ENCODE measurements at regions not wholly inside any gene's neighbourhood (a gene's known extent, or its start where the extent isn't known, plus 50 kb on each side); places are given as distances from the start of the nearest gene placed in this dataset.
"Not testable (repeated sequence)": the region's sequence is repeated elsewhere in the genome, so short reads cannot be mapped to it uniquely, and the experiment has no call there.

DNA sequence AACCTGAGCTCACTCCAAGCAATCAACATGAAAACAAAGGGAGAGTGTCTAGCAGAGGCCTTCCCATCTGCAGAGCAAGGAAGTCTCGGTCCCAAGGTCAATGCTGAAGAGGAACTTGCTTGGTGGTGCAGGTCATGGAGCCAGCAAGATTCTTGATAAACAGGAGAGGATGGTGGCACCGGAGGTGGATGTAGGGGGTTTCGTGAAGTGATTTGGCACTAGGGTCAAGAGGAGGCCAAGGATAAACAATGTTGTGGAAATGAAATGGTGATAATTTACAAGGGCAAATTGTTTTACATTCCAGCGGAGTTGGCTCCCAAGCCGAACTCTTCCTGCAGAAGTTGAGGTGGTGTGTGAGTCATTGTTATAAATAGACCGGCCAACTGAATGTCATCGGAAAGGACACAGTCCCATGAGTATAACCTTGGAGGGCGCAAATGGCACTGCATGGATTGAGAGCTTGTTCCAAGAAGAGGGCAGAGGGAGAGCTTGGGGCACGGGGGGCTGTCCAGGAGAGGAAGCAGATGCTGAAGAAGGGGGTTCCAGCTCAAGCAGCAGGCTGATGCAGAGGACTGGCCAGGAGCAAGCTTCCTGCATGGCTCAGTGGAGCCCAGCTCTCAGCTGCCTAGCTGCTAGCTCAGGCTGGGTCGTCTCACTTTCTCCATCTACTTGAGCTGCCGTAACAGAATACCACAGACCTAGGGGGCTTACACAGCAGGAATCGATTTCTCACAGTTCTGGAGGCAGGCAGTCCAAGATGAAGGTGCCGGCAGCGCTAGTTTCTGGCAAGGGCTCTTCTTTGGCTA lies 136.6 kb downstream of the COPRS start:
- Histone ChIP-seq H3K9me2 (replicated peaks; ENCODE audit: insufficient read depth) (no peaks in the 10 kb centered on the region), H3K4me1 (ENCODE audit: insufficient read depth) (no peaks in the 10 kb centered on the region), H3K79me2 (no peaks in the 10 kb centered on the region), H3K36me3 (replicated peaks; ENCODE audit: insufficient read depth, low read depth) (no peaks in the 10 kb centered on the region), H4K20me1 (ENCODE audit: insufficient read depth, poor library complexity, severe bottlenecking) (no peaks in the 10 kb centered on the region), H3K4me3 (no peak overlapping the region), H3K9me3 (ENCODE audit: low read depth) (no peaks in the 10 kb centered on the region), H3K27me3 (no peaks in the 10 kb centered on the region), H3K4me2 (no peak overlapping the region), H2AFZ (no peak overlapping the region), H3K27ac (no peak overlapping the region)
- 74% methylated on average over 14 of the region's 14 CpGs for WGBS (ENCODE audit: low lambda C conversion rate, missing lambda C conversion rate)
- no peak for DNase-seq (ENCODE audit: low spot score)
- no peak for TF ChIP-seq EZH2phosphoT487 (IDR thresholded peaks at IDR 0.05; ENCODE audit: low read depth, severe bottlenecking, unreplicated experiment)
- TF ChIP-seq, protein P1, sequence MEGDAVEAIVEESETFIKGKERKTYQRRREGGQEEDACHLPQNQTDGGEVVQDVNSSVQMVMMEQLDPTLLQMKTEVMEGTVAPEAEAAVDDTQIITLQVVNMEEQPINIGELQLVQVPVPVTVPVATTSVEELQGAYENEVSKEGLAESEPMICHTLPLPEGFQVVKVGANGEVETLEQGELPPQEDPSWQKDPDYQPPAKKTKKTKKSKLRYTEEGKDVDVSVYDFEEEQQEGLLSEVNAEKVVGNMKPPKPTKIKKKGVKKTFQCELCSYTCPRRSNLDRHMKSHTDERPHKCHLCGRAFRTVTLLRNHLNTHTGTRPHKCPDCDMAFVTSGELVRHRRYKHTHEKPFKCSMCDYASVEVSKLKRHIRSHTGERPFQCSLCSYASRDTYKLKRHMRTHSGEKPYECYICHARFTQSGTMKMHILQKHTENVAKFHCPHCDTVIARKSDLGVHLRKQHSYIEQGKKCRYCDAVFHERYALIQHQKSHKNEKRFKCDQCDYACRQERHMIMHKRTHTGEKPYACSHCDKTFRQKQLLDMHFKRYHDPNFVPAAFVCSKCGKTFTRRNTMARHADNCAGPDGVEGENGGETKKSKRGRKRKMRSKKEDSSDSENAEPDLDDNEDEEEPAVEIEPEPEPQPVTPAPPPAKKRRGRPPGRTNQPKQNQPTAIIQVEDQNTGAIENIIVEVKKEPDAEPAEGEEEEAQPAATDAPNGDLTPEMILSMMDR (IDR thresholded peaks at IDR 0.05; ENCODE audit: poor library complexity): no peak
- TF ChIP-seq EZH2 (IDR thresholded peaks at IDR 0.05; ENCODE audit: borderline replicate concordance): no peak

GRCh38 chr17:31721291-31722025 lies 137.6 kb downstream of the COPRS start:
- Histone ChIP-seq H3K9me3 (ENCODE audit: low read depth) (no peaks in the 10 kb centered on the region), H3K36me3 (replicated peaks; ENCODE audit: insufficient read depth, low read depth) (no peaks in the 10 kb centered on the region), H3K4me1 (ENCODE audit: insufficient read depth) (no peaks in the 10 kb centered on the region), H3K79me2 (no peaks in the 10 kb centered on the region), H4K20me1 (ENCODE audit: insufficient read depth, poor library complexity, severe bottlenecking) (no peaks in the 10 kb centered on the region), H3K9me2 (replicated peaks; ENCODE audit: insufficient read depth) (no peaks in the 10 kb centered on the region), H2AFZ (no peak overlapping the region), H3K27ac (no peak overlapping the region), H3K4me3 (no peak overlapping the region), H3K27me3 (no peaks in the 10 kb centered on the region), H3K4me2 (no peak overlapping the region)
- no peak for DNase-seq (ENCODE audit: low spot score)
- WGBS (ENCODE audit: low lambda C conversion rate, missing lambda C conversion rate): 93% methylated on average over 8 of the region's 8 CpGs
- TF ChIP-seq, protein P1 (IDR thresholded peaks at IDR 0.05; ENCODE audit: poor library complexity): no peak
- TF ChIP-seq EZH2 (IDR thresholded peaks at IDR 0.05; ENCODE audit: borderline replicate concordance) (no peak), EZH2phosphoT487 (IDR thresholded peaks at IDR 0.05; ENCODE audit: low read depth, severe bottlenecking, unreplicated experiment) (no peak)

- not testable (repeated sequence) for H3K27me3 ChIP-seq; H3K36me3 ChIP-seq (replicated peaks; ENCODE audit: insufficient read depth, low read depth); H3K79me2 ChIP-seq; H3K4me3 ChIP-seq; H3K4me2 ChIP-seq; DNase-seq (ENCODE audit: low spot score); H3K9me2 ChIP-seq (replicated peaks; ENCODE audit: insufficient read depth); H3K4me1 ChIP-seq (ENCODE audit: insufficient read depth); H3K27ac ChIP-seq; H3K9me3 ChIP-seq (ENCODE audit: low read depth); H4K20me1 ChIP-seq (ENCODE audit: insufficient read depth, poor library complexity, severe bottlenecking); H2AFZ ChIP-seq
- WGBS (ENCODE audit: low lambda C conversion rate, missing lambda C conversion rate): 94% methylated on average over 6 of the region's 6 CpGs
Observed at GRCh38 chr17:31717251-31717650, 141.8 kb downstream of the COPRS start.

GRCh38 chr17:31715446-31715845 lies 143.6 kb downstream of the COPRS start:
- TF ChIP-seq EZH2phosphoT487 (IDR thresholded peaks at IDR 0.05; ENCODE audit: low read depth, severe bottlenecking, unreplicated experiment): no peak
- Histone ChIP-seq H3K4me3 (no peak overlapping the region), H3K79me2 (no peaks in the 10 kb centered on the region)

More at GRCh38 chr17:31715446-31715845, 143.6 kb downstream of the COPRS start:
- H3K4me1 ChIP-seq (ENCODE audit: insufficient read depth): no peaks in the 10 kb centered on the region
- H3K9me3 ChIP-seq (ENCODE audit: low read depth): no peaks in the 10 kb centered on the region
- H3K4me2 ChIP-seq: no peak overlapping the region
- H3K9me2 ChIP-seq (replicated peaks; ENCODE audit: insufficient read depth): no peaks in the 10 kb centered on the region
- no peak for DNase-seq (ENCODE audit: low spot score)
- no peak overlapping the region for H3K27ac ChIP-seq
- H3K27me3 ChIP-seq: no peaks in the 10 kb centered on the region
- no peak overlapping the region for H2AFZ ChIP-seq
- no peaks in the 10 kb centered on the region for H3K36me3 ChIP-seq (replicated peaks; ENCODE audit: insufficient read depth, low read depth)
- WGBS (ENCODE audit: low lambda C conversion rate, missing lambda C conversion rate): 89% methylated on average over 5 of the region's 5 CpGs
- no peaks in the 10 kb centered on the region for H4K20me1 ChIP-seq (ENCODE audit: insufficient read depth, poor library complexity, severe bottlenecking)

Measured in hepatocyte (in vitro differentiated cells).